ENCODE measurements at regions not wholly inside any gene's neighbourhood (a gene's known extent, or its start where the extent isn't known, plus 50 kb on each side); places are given as distances from the start of the nearest gene placed in this dataset.

- no peak for DNase-seq
These were observed 636.1 kb upstream of the KLF4 start for GRCh38 chr9:108125625-108126024.

- DNase-seq, result no peak
These were observed 630.1 kb upstream of the KLF4 start for GRCh38 chr9:108119530-108120113.

- DNase-seq, result no peak
These were observed 628.2 kb upstream of the KLF4 start for GRCh38 chr9:108117795-108118194.

- no peak for DNase-seq
These were observed 627.7 kb upstream of the KLF4 start for GRCh38 chr9:108117306-108117705.

GRCh38 chr9:108113596-108113995 lies 624.0 kb upstream of the KLF4 start:
- no peak for DNase-seq

- no peak for DNase-seq
These were observed 620.5 kb upstream of the KLF4 start for GRCh38 chr9:108109927-108110690.

GRCh38 chr9:108108852-108109448 lies 619.4 kb upstream of the KLF4 start:
- DNase-seq, result no peak

- no peak for DNase-seq
These were observed 618.8 kb upstream of the KLF4 start for GRCh38 chr9:108108280-108108851.

GRCh38 chr9:108105885-108106284 lies 616.3 kb upstream of the KLF4 start:
- DNase-seq, result no peak

- no peak for DNase-seq
These were observed 615.4 kb upstream of the KLF4 start for GRCh38 chr9:108104991-108105390.

GRCh38 chr9:108103046-108103693 lies 613.6 kb upstream of the KLF4 start:
- DNase-seq, result no peak

GRCh38 chr9:108101410-108101809 lies 611.8 kb upstream of the KLF4 start:
- no peak for DNase-seq

GRCh38 chr9:108100571-108100970 lies 611.0 kb upstream of the KLF4 start:
- DNase-seq, result no peak

GRCh38 chr9:108099854-108100253 lies 610.3 kb upstream of the KLF4 start:
- DNase-seq, result no peak

GRCh38 chr9:108095496-108095895 lies 605.9 kb upstream of the KLF4 start:
- DNase-seq, result no peak

- no peak for DNase-seq
These were observed 605.1 kb upstream of the KLF4 start for GRCh38 chr9:108094676-108094993.

- peak; percentile 98 for DNase-seq
These were observed 604.5 kb upstream of the KLF4 start for GRCh38 chr9:108093773-108094675.

- DNase-seq, result no peak
These were observed 599.3 kb upstream of the KLF4 start for GRCh38 chr9:108088916-108089315.

- DNase-seq, result no peak
These were observed 598.2 kb upstream of the KLF4 start for GRCh38 chr9:108087781-108088180.

GRCh38 chr9:108086624-108087023 lies 597.1 kb upstream of the KLF4 start:
- no peak for DNase-seq

GRCh38 chr9:108085294-108085693 lies 595.7 kb upstream of the KLF4 start:
- DNase-seq, result no peak

- no peak for DNase-seq
These were observed 594.3 kb upstream of the KLF4 start for GRCh38 chr9:108083796-108084352.
